ENCODE measurements at regions not wholly inside any gene's neighbourhood (a gene's known extent, or its start where the extent isn't known, plus 50 kb on each side); places are given as distances from the start of the nearest gene placed in this dataset.

DNA sequence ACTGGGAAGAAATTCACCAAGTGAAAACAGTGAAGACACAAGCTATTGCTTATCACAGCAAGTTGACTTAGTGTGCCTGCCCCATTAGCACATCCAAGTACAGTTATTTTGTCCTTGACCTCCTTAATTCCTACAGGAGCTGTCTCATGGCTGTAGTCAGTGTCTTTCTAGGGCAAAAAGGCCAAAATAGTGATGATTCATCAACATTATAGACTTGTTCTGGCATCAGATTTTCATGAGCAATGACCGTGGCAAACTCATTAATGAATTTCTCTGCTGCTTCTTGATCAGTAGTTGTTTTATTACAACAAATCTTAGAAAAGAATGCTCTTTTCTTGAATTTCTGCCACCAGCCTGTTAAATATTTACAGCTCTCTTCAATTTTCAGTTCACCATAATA, 1169.3 kb upstream of the DDX18 start:
- no peaks in the 10 kb centered on the region for H3K4me1 Mint-ChIP-seq (ENCODE audit: low read depth)
- no peak overlapping the region for H3K4me3 Mint-ChIP-seq
- intact Hi-C loops (cut with micrococcal nuclease), result no loop called here
- H3K27me3 Mint-ChIP-seq, result no peaks in the 10 kb centered on the region
- H3K36me3 Mint-ChIP-seq (ENCODE audit: low read depth), result no peaks in the 10 kb centered on the region
- H3K9me3 Mint-ChIP-seq, result peaks cover 8% of the 10 kb centered on the region
- H3K27ac Mint-ChIP-seq, result no peak overlapping the region

DNA sequence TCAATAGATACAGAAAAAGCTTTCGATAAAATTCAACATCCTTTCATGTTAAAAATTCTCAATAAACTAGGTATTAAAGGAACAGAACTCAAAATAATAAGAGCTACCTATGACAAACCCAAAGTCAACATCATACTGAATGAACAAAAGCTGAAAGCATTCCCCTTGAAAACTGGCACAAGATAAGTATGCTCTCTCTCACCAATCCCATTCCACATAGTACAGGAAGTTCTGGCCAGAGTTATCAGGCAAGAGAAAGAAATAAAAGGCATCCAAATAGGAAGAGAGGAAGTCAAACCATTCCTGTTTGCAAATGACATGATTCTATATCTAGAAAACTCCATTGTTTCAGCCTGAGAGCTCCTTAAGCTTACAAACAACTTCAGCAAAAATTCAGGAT, 1145.8 kb upstream of the DDX18 start:
- no peaks in the 10 kb centered on the region for H3K36me3 Mint-ChIP-seq (ENCODE audit: low read depth)
- H3K9me3 Mint-ChIP-seq, result peaks cover 28% of the 10 kb centered on the region
- no peaks in the 10 kb centered on the region for H3K4me1 Mint-ChIP-seq (ENCODE audit: low read depth)
- H3K27ac Mint-ChIP-seq, result no peak overlapping the region
- no peak overlapping the region for H3K4me3 Mint-ChIP-seq
- intact Hi-C loops (cut with micrococcal nuclease), result no loop called here
- H3K27me3 Mint-ChIP-seq, result no peaks in the 10 kb centered on the region

DNA sequence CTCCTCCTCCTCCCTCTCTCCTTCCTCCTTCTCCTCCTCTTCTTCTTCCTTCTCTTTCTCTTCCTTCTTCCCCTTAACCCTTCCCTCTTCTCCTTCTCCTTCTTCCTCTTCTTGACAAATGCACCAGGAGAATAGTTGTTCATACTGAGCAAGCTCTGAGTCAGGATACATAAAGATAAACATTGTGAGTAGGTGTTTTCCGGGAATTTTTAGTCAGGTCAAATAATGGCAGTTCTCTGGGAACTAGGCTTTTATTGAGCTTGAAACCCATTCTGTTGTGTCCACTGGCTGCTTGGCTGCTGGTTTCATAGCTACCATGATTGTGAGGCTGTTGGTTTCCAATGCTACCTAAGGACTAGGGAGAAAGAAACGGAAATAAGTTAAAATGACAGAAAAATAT, 1144.7 kb upstream of the DDX18 start:
- peaks cover 28% of the 10 kb centered on the region for H3K9me3 Mint-ChIP-seq
- no peaks in the 10 kb centered on the region for H3K27me3 Mint-ChIP-seq
- no peak overlapping the region for H3K4me3 Mint-ChIP-seq
- intact Hi-C loops (cut with micrococcal nuclease), result no loop called here
- H3K36me3 Mint-ChIP-seq (ENCODE audit: low read depth), result no peaks in the 10 kb centered on the region
- H3K4me1 Mint-ChIP-seq (ENCODE audit: low read depth), result no peaks in the 10 kb centered on the region
- H3K27ac Mint-ChIP-seq, result no peak overlapping the region

DNA sequence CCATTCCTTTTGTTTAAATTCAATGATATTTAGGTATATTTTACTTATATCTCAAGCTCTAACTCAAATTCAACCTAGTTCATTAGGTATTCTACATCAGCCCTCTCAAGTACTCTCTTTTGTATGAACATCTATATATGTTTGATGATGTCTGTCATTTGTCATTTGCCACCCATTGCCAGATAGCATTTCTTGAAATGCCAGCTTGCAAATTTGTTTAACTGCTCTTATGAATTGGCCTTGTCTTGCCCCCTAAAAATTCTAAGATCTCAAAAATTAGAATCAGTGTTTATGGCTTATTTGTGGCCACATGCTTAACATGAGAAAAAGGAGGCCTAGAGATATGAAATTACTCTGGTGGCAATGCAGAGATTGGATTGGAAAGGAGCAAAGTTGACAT, 1140.3 kb upstream of the DDX18 start:
- Mint-ChIP-seq H3K4me3 (no peak overlapping the region), H3K27me3 (no peaks in the 10 kb centered on the region), H3K27ac (no peak overlapping the region), H3K4me1 (ENCODE audit: low read depth) (no peaks in the 10 kb centered on the region), H3K36me3 (ENCODE audit: low read depth) (no peaks in the 10 kb centered on the region), H3K9me3 (peaks cover 30% of the 10 kb centered on the region)
- intact Hi-C loops (cut with micrococcal nuclease), result no loop called here

DNA sequence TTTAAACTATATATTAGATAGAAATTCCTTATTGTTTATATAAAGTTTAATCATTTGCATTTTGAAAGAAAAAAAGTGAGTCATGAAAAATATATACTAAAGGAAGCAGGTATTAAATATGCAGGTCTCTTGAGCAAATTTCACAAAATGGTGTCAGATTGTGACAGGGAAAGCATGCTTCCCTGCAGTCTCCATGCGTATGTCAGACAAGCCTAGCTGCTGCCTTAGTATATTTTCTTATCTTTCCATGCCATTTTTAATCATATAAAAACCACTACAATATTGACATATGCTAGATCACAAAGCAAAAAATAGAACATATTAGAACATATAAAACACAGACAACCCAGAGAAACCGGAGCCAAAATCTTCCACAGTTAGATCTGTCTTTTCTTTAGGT, 1137.7 kb upstream of the DDX18 start:
- H3K36me3 Mint-ChIP-seq (ENCODE audit: low read depth), result no peaks in the 10 kb centered on the region
- H3K27me3 Mint-ChIP-seq, result no peaks in the 10 kb centered on the region
- no peak overlapping the region for H3K4me3 Mint-ChIP-seq
- H3K4me1 Mint-ChIP-seq (ENCODE audit: low read depth), result no peaks in the 10 kb centered on the region
- H3K27ac Mint-ChIP-seq, result no peak overlapping the region
- intact Hi-C loops (cut with micrococcal nuclease), result no loop called here
- peaks cover 12% of the 10 kb centered on the region for H3K9me3 Mint-ChIP-seq

DNA sequence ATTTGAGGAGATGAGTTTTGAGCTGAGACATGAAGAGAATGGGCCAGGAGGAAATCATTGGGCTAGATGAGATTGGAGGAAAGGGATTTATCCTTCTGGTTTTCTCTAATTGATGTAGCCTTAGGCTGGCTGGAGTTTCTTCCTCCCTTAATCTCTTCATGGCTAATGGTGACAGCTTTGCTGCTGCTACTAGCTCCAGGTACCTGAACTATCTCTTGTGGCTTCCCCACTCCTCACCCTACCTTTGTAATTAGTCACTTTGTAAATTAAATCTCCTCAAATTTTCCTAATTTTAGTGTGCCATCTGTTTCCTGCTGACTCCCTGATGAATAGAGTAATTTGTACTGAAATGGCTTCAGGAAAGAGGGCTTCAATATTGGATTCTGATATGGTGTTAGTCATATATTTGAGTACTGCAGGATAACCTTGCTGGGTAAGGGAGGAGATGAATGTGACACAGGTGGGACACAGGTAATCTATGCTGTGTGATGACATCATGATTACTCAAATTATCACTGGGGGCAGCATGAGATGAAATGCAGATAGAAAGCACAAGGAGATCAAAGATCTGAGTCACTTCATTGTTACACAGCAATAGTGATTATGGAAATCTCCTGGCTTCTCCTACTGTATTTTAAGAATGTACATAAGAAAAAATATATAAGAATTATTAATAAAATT, 1134.1 kb upstream of the DDX18 start:
- Mint-ChIP-seq H3K4me1 (ENCODE audit: low read depth) (no peaks in the 10 kb centered on the region), H3K27ac (no peak overlapping the region), H3K36me3 (ENCODE audit: low read depth) (no peaks in the 10 kb centered on the region), H3K4me3 (no peak overlapping the region), H3K27me3 (no peaks in the 10 kb centered on the region), H3K9me3 (peaks cover 18% of the 10 kb centered on the region)
- intact Hi-C loops (cut with micrococcal nuclease), result no loop called here

DNA sequence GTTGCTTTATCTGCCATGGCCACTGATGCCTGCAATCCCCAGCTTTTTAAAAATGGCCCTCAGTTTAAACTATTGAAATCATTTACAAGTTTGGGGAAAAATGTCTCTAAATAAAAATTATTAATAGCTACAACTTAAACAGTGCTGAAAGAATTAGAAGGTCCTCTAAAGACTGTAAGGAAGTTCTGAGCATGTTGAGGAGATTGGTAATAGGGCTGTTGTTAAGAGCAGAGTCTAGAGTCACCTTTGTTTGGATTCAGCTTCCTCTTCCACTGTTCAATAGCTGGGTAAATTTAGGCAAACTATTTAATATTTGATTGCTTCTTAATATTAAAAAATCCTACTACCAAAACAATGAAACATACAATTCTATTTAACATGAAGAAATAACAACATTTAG, 1127.1 kb upstream of the DDX18 start:
- Mint-ChIP-seq H3K4me3 (no peak overlapping the region), H3K4me1 (ENCODE audit: low read depth) (no peaks in the 10 kb centered on the region), H3K27me3 (no peaks in the 10 kb centered on the region), H3K36me3 (ENCODE audit: low read depth) (no peaks in the 10 kb centered on the region), H3K9me3 (peaks cover 6% of the 10 kb centered on the region), H3K27ac (no peak overlapping the region)
- intact Hi-C loops (cut with micrococcal nuclease), result no loop called here

DNA sequence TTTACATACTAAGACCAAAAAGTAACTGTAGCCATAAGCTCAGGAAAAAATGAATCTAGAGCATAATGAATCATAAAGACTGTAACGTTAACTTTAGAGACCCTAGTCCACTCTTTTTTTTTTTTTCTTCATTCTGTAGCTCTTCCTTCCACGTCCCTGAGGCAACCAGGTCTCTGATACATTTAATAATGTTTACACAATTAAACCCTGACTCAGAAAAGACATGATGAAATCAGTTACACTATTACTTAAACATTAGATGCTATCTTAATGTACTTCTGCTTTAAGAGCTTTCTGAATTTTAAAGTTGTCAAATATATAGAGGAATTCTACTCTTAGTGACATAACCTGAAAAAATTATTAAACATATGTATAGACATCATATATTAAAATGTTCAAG, 1121.5 kb upstream of the DDX18 start:
- intact Hi-C loops (cut with micrococcal nuclease), result no loop called here
- Mint-ChIP-seq H3K4me1 (ENCODE audit: low read depth) (no peaks in the 10 kb centered on the region), H3K36me3 (ENCODE audit: low read depth) (no peaks in the 10 kb centered on the region), H3K27ac (no peak overlapping the region), H3K4me3 (no peak overlapping the region), H3K27me3 (no peaks in the 10 kb centered on the region), H3K9me3 (no peaks in the 10 kb centered on the region)

DNA sequence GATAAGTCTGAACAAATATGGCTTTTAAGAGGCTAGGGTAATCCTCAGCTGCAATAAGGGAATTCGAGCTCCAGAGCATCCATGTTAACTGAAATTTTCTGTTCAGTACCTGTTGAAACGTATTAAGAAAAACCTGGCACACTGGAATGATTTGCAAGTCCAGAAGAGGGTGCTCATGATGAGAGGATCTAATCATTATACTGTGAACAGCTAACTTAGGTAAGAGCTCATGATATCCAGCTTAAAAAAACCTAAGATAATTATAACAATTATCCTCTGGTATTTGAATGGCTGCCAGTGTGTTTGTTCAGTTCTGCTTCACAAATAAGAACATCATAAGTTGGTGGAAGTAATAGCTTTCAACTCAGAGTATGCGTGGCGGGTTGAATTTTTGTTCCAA, 1118.3 kb upstream of the DDX18 start:
- H3K9me3 Mint-ChIP-seq, result no peaks in the 10 kb centered on the region
- no peaks in the 10 kb centered on the region for H3K4me1 Mint-ChIP-seq (ENCODE audit: low read depth)
- intact Hi-C loops (cut with micrococcal nuclease), result no loop called here
- H3K27ac Mint-ChIP-seq, result no peak overlapping the region
- no peaks in the 10 kb centered on the region for H3K27me3 Mint-ChIP-seq
- no peaks in the 10 kb centered on the region for H3K36me3 Mint-ChIP-seq (ENCODE audit: low read depth)
- no peak overlapping the region for H3K4me3 Mint-ChIP-seq

DNA sequence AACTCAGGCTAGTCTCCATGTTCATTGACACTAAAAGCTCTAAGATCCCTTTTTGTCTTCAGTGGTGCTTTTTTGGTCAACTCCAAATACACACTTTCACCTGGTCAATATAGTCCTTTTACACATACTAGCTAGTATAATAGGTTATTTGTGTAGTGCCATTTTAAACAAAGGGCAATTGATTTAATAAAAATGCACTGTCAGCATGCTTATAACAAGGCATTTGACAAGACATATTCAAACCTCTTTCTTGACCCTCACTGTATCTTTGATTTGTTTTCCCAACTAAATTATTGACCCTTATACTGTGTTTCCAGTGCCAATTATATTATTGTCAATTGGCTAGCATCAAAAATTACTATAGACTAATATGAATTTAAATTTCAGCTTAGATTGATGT, 1117.6 kb upstream of the DDX18 start:
- H3K4me1 Mint-ChIP-seq (ENCODE audit: low read depth), result no peaks in the 10 kb centered on the region
- intact Hi-C loops (cut with micrococcal nuclease), result no loop called here
- no peaks in the 10 kb centered on the region for H3K27me3 Mint-ChIP-seq
- H3K27ac Mint-ChIP-seq, result no peak overlapping the region
- H3K36me3 Mint-ChIP-seq (ENCODE audit: low read depth), result no peaks in the 10 kb centered on the region
- no peak overlapping the region for H3K4me3 Mint-ChIP-seq
- H3K9me3 Mint-ChIP-seq, result no peaks in the 10 kb centered on the region

DNA sequence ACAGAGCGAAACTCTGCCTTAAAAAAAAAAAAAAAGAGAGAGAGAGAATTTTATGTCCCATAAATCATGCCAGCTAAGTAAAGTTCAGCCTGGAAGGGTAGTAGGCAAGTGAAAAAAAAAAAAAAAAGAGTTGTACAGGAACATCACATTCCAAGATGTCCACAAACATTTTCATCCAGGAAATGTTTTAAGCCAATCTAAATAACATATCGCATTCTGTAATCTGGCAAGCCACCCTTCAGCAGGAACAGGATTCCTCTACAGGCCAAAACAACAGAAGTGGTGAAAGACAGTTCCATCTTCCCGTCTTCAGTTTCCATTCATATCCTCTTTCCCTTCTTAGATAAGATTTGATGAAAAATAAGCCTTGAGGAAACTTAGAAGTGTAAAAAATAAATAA, 1108.1 kb upstream of the DDX18 start:
- Mint-ChIP-seq H3K9me3 (no peaks in the 10 kb centered on the region), H3K4me1 (ENCODE audit: low read depth) (no peaks in the 10 kb centered on the region), H3K27me3 (no peaks in the 10 kb centered on the region), H3K4me3 (no peak overlapping the region), H3K36me3 (ENCODE audit: low read depth) (no peaks in the 10 kb centered on the region), H3K27ac (no peak overlapping the region)
- intact Hi-C loops (cut with micrococcal nuclease), result no loop called here

DNA sequence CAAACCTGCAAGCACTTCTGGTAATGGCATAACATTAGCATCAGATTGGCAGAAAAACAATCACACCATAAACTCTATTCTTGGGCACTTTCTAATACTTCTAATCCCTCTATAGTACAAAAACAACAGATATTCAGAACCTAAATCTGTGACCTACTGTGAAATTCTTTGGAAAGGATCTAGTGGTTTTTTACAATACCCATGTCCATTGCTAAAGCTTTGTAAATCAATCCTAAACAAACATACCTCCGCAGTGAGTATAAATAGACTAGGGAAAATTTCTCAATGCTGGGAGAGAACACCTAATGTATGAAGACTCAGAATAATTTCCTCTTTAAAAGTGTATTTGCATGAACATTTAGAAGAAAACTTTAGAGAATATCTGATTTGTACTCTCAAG, 1098.5 kb upstream of the DDX18 start:
- Mint-ChIP-seq H3K36me3 (ENCODE audit: low read depth) (no peaks in the 10 kb centered on the region), H3K9me3 (peaks cover 8% of the 10 kb centered on the region), H3K4me1 (ENCODE audit: low read depth) (no peaks in the 10 kb centered on the region), H3K4me3 (no peak overlapping the region), H3K27me3 (no peaks in the 10 kb centered on the region), H3K27ac (no peak overlapping the region)
- intact Hi-C loops (cut with micrococcal nuclease), result no loop called here

DNA sequence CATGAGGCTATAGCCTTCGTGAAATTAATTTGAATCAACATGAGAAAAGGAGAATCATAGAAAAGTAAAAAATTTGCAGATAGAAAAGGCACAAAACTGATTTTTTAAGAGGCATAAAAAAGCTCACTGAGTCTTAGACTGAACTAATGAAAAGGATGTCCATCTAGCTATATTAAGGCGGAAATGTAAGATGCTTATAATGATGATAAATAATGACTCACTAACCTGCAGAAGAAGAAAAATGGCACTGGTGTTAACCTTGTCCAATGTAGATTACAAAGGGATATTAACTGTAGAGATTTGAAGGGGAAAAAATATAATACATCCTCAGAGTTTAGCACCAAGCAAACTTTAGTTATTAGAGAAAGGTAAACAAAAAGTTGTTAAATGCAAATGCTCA, 1098.0 kb upstream of the DDX18 start:
- Mint-ChIP-seq H3K4me1 (ENCODE audit: low read depth) (no peaks in the 10 kb centered on the region), H3K36me3 (ENCODE audit: low read depth) (no peaks in the 10 kb centered on the region), H3K27me3 (no peaks in the 10 kb centered on the region), H3K27ac (no peak overlapping the region), H3K4me3 (no peak overlapping the region), H3K9me3 (peaks cover 8% of the 10 kb centered on the region)
- intact Hi-C loops (cut with micrococcal nuclease), result no loop called here

DNA sequence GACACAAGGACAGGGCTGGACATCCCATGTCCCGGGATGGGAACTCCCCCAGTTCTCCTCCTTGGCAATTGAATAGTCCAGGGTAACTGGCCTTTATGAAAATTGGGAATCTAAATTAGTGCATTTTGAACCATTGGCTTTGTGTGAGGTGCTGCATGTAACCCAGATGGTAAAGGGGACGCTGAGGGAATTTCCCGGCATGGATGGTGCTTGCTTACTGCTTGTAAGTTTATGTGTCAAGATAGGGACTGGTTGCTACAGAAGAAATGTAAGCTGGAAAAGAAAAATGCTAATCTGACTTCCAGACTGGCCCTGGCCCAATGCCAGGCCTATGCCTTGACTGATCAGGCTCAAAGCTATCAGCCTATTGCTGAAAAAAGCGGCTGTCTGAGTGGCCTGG, 1096.7 kb upstream of the DDX18 start:
- no peaks in the 10 kb centered on the region for H3K27me3 Mint-ChIP-seq
- H3K9me3 Mint-ChIP-seq, result peaks cover 4% of the 10 kb centered on the region
- no peaks in the 10 kb centered on the region for H3K36me3 Mint-ChIP-seq (ENCODE audit: low read depth)
- no peak overlapping the region for H3K27ac Mint-ChIP-seq
- H3K4me3 Mint-ChIP-seq, result no peak overlapping the region
- intact Hi-C loops (cut with micrococcal nuclease), result no loop called here
- no peaks in the 10 kb centered on the region for H3K4me1 Mint-ChIP-seq (ENCODE audit: low read depth)

DNA sequence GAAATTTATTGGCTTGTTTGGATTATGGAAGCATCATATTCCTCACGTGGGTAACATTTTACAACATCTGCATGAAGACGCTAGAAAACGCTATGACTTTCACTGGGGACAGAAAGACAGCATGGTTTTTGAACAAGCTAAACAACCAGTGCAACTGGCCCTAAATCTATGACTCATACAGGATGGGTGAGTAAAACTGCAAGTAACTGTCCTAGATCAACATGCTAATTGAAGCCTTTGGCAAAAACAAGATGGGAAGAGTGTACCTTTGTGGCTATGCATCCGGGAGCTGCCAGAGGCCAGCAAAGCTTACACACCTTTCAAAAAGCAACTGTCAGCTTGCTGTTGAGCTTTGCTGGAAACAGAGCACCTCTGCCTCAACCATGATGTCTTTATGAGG, 1096.0 kb upstream of the DDX18 start:
- Mint-ChIP-seq H3K36me3 (ENCODE audit: low read depth) (no peaks in the 10 kb centered on the region), H3K9me3 (no peaks in the 10 kb centered on the region), H3K4me3 (no peak overlapping the region), H3K4me1 (ENCODE audit: low read depth) (no peaks in the 10 kb centered on the region), H3K27me3 (no peaks in the 10 kb centered on the region), H3K27ac (no peak overlapping the region)
- intact Hi-C loops (cut with micrococcal nuclease), result no loop called here

Data from dendritic cell treated with granulocyte-macrophage colony-stimulating factor and Interleukin-4, amounts not matched to agents 40 ng/mL and 50 ng/mL, for 4 days (primary cell).